ENCODE measurements at regions not wholly inside any gene's neighbourhood (a gene's known extent, or its start where the extent isn't known, plus 50 kb on each side); places are given as distances from the start of the nearest gene placed in this dataset.

DNA sequence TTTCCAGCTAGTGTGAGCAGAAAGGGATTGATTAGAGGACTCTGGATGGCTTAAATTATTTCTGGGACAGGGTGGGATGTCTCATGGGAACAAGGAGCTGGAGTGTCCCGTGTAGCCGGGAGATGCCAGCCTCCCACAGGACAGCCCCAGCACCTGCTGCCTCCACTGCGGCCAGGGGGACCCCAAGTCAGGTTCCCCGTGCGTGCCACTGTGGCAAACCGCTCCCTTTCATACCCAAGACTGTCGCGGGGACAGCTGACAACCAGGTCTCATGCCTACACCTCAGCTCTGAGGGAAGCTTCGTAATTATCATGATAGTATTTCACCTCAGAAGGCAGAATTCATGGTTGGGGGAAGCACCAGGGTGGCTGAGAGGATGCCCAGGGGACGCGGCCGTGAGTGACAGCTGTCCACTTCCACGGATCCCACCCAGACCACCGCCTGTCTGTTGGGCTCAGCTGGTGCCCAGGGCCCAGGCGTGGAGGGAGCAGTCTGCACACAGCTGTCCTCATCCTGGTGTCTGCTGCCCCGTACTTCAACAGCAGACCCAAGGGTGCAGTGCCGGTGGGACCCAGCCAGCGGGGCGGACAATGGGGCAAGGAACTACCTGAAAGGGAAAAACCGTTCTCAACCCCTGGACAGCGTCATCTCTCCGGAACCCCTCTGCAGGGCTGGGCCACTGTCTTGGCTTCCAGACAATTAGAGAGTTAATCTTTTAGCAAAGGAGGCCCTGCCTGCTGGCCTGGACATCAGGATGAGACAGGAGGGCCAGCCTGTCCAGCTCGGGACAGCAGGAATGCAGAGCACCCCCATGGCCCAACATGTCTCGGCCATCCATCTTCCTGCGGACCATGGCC lies 166.9 kb downstream of the OLFM1 start:
- TF ChIP-seq POLR2A (IDR thresholded peaks at IDR 0.05; ENCODE audit: low read depth, low read length) = no peak
- TF ChIP-seq TAF1 (IDR thresholded peaks at IDR 0.05; ENCODE audit: borderline replicate concordance, low read depth, low read length) = no peak
- TF ChIP-seq POLR2AphosphoS5 (IDR thresholded peaks at IDR 0.05; ENCODE audit: low read depth, low read length) = no peak

Measured in GM12892 (cell line).